ENCODE measurements at regions not wholly inside any gene's neighbourhood (a gene's known extent, or its start where the extent isn't known, plus 50 kb on each side); places are given as distances from the start of the nearest gene placed in this dataset.

DNA sequence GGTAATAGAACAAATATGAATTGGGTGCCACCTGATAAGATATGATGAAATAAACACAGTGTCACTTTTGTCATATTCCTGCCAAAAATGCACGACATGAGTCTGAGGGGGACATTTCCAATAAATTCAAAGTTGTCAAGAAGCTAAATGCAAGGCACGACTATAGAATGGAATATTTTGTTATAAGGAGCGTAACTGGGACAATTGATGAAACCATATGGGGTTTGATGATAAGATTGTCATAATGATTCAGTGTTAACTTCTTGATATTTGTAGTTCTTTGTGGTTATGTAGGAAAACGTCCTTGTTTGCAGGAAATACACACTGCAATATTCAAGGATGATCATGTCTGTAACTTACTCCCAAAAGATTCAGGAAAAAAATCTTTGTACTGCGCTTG lies 163.3 kb downstream of the MEX3B start:
- Histone ChIP-seq H3K9me3 (ENCODE audit: control insufficient read depth, insufficient read depth, low read depth, low read length) (no peaks in the 10 kb centered on the region), H3K27me3 (ENCODE audit: control insufficient read depth, insufficient read depth, low read length) (no peaks in the 10 kb centered on the region), H3K27ac (ENCODE audit: low read length) (no peak overlapping the region), H3K36me3 (ENCODE audit: control insufficient read depth, insufficient read depth, low read length) (no peaks in the 10 kb centered on the region), H3K4me3 (ENCODE audit: low read depth in 2 of 2, low read length in 2 of 2) (no peak overlapping the region), H3K4me1 (ENCODE audit: control insufficient read depth, insufficient read depth, low read length) (no peaks in the 10 kb centered on the region)
- intact Hi-C loops (cut with micrococcal nuclease; ENCODE audit: unreplicated experiment) = no loop called here
- no peak for DNase-seq (ENCODE audit: low read depth, low spot score)
- no peak for TF ChIP-seq CTCF (IDR thresholded peaks at IDR 0.05)
- in situ Hi-C loops (cut with HindIII; ENCODE audit: low pct_unique_long_range_greater_than_20kb, low sequenced_read_pairs) = no loop called here
- CTCF ChIA-PET = no interaction called here
- POLR2A ChIA-PET = no interaction called here
- ATAC-seq = no peak
- no TSS peak for BruUV-seq (replicated peaks)

DNA sequence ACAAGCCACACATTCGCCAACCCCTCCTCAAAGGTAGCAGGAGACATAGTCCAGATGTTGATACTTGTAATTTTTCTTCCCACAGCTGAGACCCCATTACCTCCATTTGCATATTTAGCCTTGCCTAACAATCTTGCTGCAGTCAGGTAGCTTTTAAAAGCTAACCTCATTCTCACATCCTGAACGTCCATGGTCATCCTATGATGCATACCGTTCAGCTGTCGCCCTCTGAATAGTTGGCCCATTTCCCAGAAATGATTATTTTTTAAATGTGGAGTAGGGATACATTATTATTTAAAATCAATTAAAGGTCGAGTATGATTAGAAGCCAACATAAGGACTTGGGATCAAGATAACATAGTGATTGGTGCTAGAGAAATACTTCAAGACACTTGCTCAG lies 165.0 kb downstream of the MEX3B start:
- H3K4me1 ChIP-seq (ENCODE audit: control insufficient read depth, insufficient read depth, low read length) = no peaks in the 10 kb centered on the region
- DNase-seq (ENCODE audit: low read depth, low spot score) (no peak), ATAC-seq (no peak)
- no peaks in the 10 kb centered on the region for H3K36me3 ChIP-seq (ENCODE audit: control insufficient read depth, insufficient read depth, low read length)
- ChIA-PET POLR2A (no interaction called here), CTCF (no interaction called here)
- no TSS peak for BruUV-seq (replicated peaks)
- H3K4me3 ChIP-seq (ENCODE audit: low read depth in 2 of 2, low read length in 2 of 2) = no peak overlapping the region
- no peak for TF ChIP-seq CTCF (IDR thresholded peaks at IDR 0.05)
- TF ChIP-seq, protein P1, sequence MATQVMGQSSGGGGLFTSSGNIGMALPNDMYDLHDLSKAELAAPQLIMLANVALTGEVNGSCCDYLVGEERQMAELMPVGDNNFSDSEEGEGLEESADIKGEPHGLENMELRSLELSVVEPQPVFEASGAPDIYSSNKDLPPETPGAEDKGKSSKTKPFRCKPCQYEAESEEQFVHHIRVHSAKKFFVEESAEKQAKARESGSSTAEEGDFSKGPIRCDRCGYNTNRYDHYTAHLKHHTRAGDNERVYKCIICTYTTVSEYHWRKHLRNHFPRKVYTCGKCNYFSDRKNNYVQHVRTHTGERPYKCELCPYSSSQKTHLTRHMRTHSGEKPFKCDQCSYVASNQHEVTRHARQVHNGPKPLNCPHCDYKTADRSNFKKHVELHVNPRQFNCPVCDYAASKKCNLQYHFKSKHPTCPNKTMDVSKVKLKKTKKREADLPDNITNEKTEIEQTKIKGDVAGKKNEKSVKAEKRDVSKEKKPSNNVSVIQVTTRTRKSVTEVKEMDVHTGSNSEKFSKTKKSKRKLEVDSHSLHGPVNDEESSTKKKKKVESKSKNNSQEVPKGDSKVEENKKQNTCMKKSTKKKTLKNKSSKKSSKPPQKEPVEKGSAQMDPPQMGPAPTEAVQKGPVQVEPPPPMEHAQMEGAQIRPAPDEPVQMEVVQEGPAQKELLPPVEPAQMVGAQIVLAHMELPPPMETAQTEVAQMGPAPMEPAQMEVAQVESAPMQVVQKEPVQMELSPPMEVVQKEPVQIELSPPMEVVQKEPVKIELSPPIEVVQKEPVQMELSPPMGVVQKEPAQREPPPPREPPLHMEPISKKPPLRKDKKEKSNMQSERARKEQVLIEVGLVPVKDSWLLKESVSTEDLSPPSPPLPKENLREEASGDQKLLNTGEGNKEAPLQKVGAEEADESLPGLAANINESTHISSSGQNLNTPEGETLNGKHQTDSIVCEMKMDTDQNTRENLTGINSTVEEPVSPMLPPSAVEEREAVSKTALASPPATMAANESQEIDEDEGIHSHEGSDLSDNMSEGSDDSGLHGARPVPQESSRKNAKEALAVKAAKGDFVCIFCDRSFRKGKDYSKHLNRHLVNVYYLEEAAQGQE (IDR thresholded peaks at IDR 0.05; ENCODE audit: insufficient read depth in 1 of 2, low read depth in 2 of 2, low read length in 1 of 2) = no peak
- TF ChIP-seq SIN3A (IDR thresholded peaks at IDR 0.05; ENCODE audit: borderline replicate concordance, insufficient read depth, low read depth, low read length) = no peak
- TF ChIP-seq TCF7L2 (IDR thresholded peaks at IDR 0.05; ENCODE audit: low read depth, low read length) = no peak
- TF ChIP-seq POLR2AphosphoS5 (IDR thresholded peaks at IDR 0.05; ENCODE audit: low read depth, low read length) = no peak
- no peaks in the 10 kb centered on the region for H3K27me3 ChIP-seq (ENCODE audit: control insufficient read depth, insufficient read depth, low read length)
- in situ Hi-C loops (cut with HindIII; ENCODE audit: low pct_unique_long_range_greater_than_20kb, low sequenced_read_pairs) (no loop called here), intact Hi-C loops (cut with micrococcal nuclease; ENCODE audit: unreplicated experiment) (no loop called here)
- H3K9me3 ChIP-seq (ENCODE audit: control insufficient read depth, insufficient read depth, low read depth, low read length) = no peaks in the 10 kb centered on the region
- no peak overlapping the region for H3K27ac ChIP-seq (ENCODE audit: low read length)

- H3K27ac ChIP-seq (ENCODE audit: low read length) = no peak overlapping the region
- intact Hi-C loops (cut with micrococcal nuclease; ENCODE audit: unreplicated experiment) = no loop called here
- no peaks in the 10 kb centered on the region for H3K36me3 ChIP-seq (ENCODE audit: control insufficient read depth, insufficient read depth, low read length)
- no peaks in the 10 kb centered on the region for H3K4me1 ChIP-seq (ENCODE audit: control insufficient read depth, insufficient read depth, low read length)
- H3K4me3 ChIP-seq (ENCODE audit: low read depth in 2 of 2, low read length in 2 of 2) = no peak overlapping the region
- H3K27me3 ChIP-seq (ENCODE audit: control insufficient read depth, insufficient read depth, low read length) = no peaks in the 10 kb centered on the region
- no TSS peak for BruUV-seq (replicated peaks)
- in situ Hi-C loops (cut with HindIII; ENCODE audit: low pct_unique_long_range_greater_than_20kb, low sequenced_read_pairs) = no loop called here
- POLR2A ChIA-PET = interaction anchor here (0.6 kb wide), 1 partner anchor 169 kb away, joined by 4 read pairs; no protein-coding TSS in a partner anchor
- ATAC-seq = no peak
- DNase-seq (ENCODE audit: low read depth, low spot score) = no peak
- H3K9me3 ChIP-seq (ENCODE audit: control insufficient read depth, insufficient read depth, low read depth, low read length) = no peaks in the 10 kb centered on the region
- CTCF ChIA-PET = no interaction called here
- TF ChIP-seq TCF7L2 (IDR thresholded peaks at IDR 0.05; ENCODE audit: low read depth, low read length) (no peak), SIN3A (IDR thresholded peaks at IDR 0.05; ENCODE audit: borderline replicate concordance, insufficient read depth, low read depth, low read length) (no peak), CTCF (IDR thresholded peaks at IDR 0.05) (no peak), POLR2AphosphoS5 (IDR thresholded peaks at IDR 0.05; ENCODE audit: low read depth, low read length) (no peak)
- TF ChIP-seq, protein P1 (IDR thresholded peaks at IDR 0.05; ENCODE audit: insufficient read depth in 1 of 2, low read depth in 2 of 2, low read length in 1 of 2) = no peak
Measured at GRCh38 chr15:81880314-81880713, 165.5 kb downstream of the MEX3B start.
